ENCODE measurements at regions not wholly inside any gene's neighbourhood (a gene's known extent, or its start where the extent isn't known, plus 50 kb on each side); places are given as distances from the start of the nearest gene placed in this dataset.

GRCh38 chr5:85951707-85952210 lies 666.0 kb upstream of the COX7C start:
- DNase-seq (ENCODE audit: low read depth), result no peak
- TF ChIP-seq CTCF (IDR thresholded peaks at IDR 0.05; ENCODE audit: low read depth, low read length), result no peak
- no peak for TF ChIP-seq MYC (IDR thresholded peaks at IDR 0.05; ENCODE audit: low read depth, low read length)
- no peak for TF ChIP-seq MAX (IDR thresholded peaks at IDR 0.05; ENCODE audit: low read depth, low read length)
- TF ChIP-seq POLR2A (IDR thresholded peaks at IDR 0.05; ENCODE audit: extremely low read depth, insufficient read length), result no peak
- no peak overlapping the region for H3K4me3 ChIP-seq (ENCODE audit: low read depth, low read length)

GRCh38 chr5:85952680-85953079 lies 665.1 kb upstream of the COX7C start:
- DNase-seq (ENCODE audit: low read depth), result no peak
- TF ChIP-seq CTCF (IDR thresholded peaks at IDR 0.05; ENCODE audit: low read depth, low read length), result no peak
- TF ChIP-seq MYC (IDR thresholded peaks at IDR 0.05; ENCODE audit: low read depth, low read length), result no peak
- TF ChIP-seq MAX (IDR thresholded peaks at IDR 0.05; ENCODE audit: low read depth, low read length), result no peak
- no peak for TF ChIP-seq POLR2A (IDR thresholded peaks at IDR 0.05; ENCODE audit: extremely low read depth, insufficient read length)
- H3K4me3 ChIP-seq (ENCODE audit: low read depth, low read length), result no peak overlapping the region

GRCh38 chr5:85967681-85968080 lies 650.1 kb upstream of the COX7C start:
- TF ChIP-seq MYC (IDR thresholded peaks at IDR 0.05; ENCODE audit: low read depth, low read length) (no peak), MAX (IDR thresholded peaks at IDR 0.05; ENCODE audit: low read depth, low read length) (no peak), CTCF (IDR thresholded peaks at IDR 0.05; ENCODE audit: low read depth, low read length) (no peak), POLR2A (IDR thresholded peaks at IDR 0.05; ENCODE audit: extremely low read depth, insufficient read length) (no peak)
- DNase-seq (ENCODE audit: low read depth), result no peak
- no peak overlapping the region for H3K4me3 ChIP-seq (ENCODE audit: low read depth, low read length)

GRCh38 chr5:85972539-85972938 lies 645.2 kb upstream of the COX7C start:
- H3K4me3 ChIP-seq (ENCODE audit: low read depth, low read length), result no peak overlapping the region
- TF ChIP-seq MAX (IDR thresholded peaks at IDR 0.05; ENCODE audit: low read depth, low read length) (no peak), POLR2A (IDR thresholded peaks at IDR 0.05; ENCODE audit: extremely low read depth, insufficient read length) (no peak), MYC (IDR thresholded peaks at IDR 0.05; ENCODE audit: low read depth, low read length) (no peak), CTCF (IDR thresholded peaks at IDR 0.05; ENCODE audit: low read depth, low read length) (no peak)
- no peak for DNase-seq (ENCODE audit: low read depth)

- TF ChIP-seq CTCF (IDR thresholded peaks at IDR 0.05; ENCODE audit: low read depth, low read length) (no peak), MYC (IDR thresholded peaks at IDR 0.05; ENCODE audit: low read depth, low read length) (no peak), MAX (IDR thresholded peaks at IDR 0.05; ENCODE audit: low read depth, low read length) (no peak), POLR2A (IDR thresholded peaks at IDR 0.05; ENCODE audit: extremely low read depth, insufficient read length) (no peak)
- DNase-seq (ENCODE audit: low read depth), result no peak
- no peak overlapping the region for H3K4me3 ChIP-seq (ENCODE audit: low read depth, low read length)
These were observed 632.6 kb upstream of the COX7C start for GRCh38 chr5:85985167-85985566.

All from NB4 (cell line).